ENCODE measurements at regions not wholly inside any gene's neighbourhood (a gene's known extent, or its start where the extent isn't known, plus 50 kb on each side); places are given as distances from the start of the nearest gene placed in this dataset.

DNA sequence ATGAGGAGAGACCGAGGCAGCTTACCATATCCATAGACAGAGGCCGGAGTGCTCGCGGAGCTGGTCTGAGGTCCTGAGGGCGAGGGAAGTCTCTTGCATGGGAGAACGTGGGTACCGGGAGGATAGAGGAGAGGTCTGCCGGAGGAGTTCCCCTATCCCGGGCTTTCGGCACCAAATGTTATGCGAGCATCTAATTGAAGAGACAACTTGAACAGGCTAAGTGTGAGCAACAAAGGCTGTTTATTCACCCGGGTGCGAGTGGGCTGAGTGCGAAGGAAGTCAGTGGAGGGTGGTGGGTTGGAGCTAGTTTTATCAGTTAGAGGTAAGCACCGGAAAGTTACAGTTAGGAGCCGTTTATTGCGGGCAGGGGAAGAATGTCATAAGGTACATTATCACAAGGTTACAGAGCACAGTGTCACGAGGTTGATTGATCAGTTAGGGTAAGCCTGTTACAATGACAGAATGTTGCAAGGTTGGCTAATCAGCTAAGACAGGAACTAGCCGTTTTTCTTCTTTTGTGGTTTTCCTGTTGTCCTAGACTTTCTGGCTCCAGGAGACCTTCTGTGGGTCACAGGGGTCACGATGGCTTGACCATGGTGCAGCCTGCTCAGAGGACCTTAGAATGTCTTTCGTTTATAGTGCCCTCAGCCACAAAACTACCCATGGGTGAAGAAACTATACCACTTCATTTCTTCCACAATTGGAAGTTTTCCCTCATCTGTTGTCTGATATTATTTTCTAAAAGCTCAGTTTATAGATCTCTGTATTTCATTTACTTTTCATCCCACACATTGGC lies 746.0 kb upstream of the ADGRB3 start:
- Mint-ChIP-seq H3K9me3 (peaks cover 15% of the 10 kb centered on the region), H3K4me3 (no peak overlapping the region), H3K27me3 (no peaks in the 10 kb centered on the region), H3K4me1 (no peaks in the 10 kb centered on the region), H3K36me3 (ENCODE audit: low read depth) (no peaks in the 10 kb centered on the region), H3K27ac (no peak overlapping the region)
- POLR2A ChIA-PET, result no interaction called here
- CTCF ChIA-PET, result no interaction called here
- no peak for DNase-seq

DNA sequence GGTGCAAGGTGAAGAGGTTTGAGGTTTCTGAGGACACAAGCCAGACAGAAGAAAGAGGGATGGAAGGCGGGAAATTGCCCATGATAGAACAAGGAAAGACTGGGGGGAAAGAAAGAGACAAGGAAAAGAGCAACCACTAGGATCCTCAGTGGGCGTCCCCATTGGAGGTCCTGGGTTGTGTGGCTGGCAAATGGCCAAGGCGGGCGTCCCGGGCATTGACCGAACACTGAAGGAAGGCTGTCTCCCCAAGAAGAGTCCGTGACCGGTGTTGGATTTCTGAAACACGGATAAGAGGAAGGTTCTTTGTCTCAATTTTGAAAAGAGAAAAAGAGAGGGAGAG lies 746.6 kb upstream of the ADGRB3 start:
- DNase-seq, result no peak
- ChIA-PET POLR2A (no interaction called here), CTCF (no interaction called here)
- Mint-ChIP-seq H3K4me3 (no peak overlapping the region), H3K36me3 (ENCODE audit: low read depth) (no peaks in the 10 kb centered on the region), H3K4me1 (no peaks in the 10 kb centered on the region), H3K27me3 (no peaks in the 10 kb centered on the region), H3K27ac (no peak overlapping the region), H3K9me3 (peaks cover 15% of the 10 kb centered on the region)

DNA sequence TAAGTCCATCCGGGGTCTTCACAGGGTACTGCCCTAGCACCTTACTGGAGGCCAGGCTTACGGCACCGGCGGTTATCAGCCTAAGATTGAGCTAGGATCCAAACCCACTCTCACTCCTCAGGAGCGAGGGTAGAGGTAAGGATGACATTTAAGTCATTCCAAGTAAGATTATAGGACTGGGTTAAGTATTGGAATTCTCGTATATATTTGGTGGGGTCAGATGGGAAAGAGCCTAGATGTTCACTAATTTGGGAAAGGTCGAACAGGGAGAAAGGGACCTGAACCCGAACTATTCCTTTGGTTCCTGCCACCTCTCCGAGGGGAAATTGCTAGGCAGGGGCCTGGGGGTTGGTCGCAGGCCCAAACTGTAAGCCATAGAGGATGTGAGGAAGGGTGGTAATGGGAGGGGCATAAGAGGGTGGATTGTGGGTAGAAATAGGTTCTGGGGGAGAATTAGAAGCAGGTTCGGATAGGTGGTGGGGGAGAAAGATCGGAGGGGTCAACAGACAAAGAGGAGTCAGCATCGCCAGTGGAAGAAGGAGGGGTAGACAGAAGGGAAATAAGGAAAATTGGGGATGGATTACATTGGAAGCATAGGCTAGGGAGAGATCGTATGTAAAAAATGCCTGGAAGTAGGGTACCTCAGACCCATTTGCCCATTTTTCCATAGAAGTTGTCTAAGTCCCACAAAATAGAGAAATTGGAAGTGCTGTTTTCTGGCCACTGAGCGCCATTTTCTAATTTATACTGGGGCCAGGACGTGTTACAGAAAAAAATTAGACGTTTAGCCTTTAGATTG lies 747.1 kb upstream of the ADGRB3 start:
- Mint-ChIP-seq H3K9me3 (peaks cover 15% of the 10 kb centered on the region), H3K27ac (no peak overlapping the region), H3K4me1 (no peaks in the 10 kb centered on the region), H3K4me3 (no peak overlapping the region), H3K36me3 (ENCODE audit: low read depth) (no peaks in the 10 kb centered on the region), H3K27me3 (no peaks in the 10 kb centered on the region)
- ChIA-PET POLR2A (no interaction called here), CTCF (interaction anchor here (0.8 kb wide), 1 partner anchor 11 kb away, joined by 3 read pairs; no protein-coding TSS in a partner anchor)
- no peak for DNase-seq

DNA sequence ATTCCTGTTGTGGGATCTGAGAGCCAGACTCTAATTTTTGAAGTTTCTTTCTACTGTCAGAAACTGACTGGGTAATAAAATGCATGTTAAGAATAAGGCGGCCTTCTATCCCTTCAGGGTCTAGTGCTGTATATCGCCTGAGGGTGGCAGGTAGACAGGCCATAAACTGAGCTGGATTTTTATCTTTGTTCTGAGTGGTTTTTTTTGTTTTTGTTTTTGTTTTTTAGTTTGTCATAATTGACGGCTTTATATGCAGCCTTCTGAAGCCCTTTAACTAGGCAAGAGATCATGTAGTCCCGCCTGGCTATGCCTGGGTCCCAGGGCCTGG lies 747.7 kb upstream of the ADGRB3 start:
- no peaks in the 10 kb centered on the region for H3K4me1 Mint-ChIP-seq
- CTCF ChIA-PET, result interaction anchor here (0.8 kb wide), 1 partner anchor 11 kb away, joined by 3 read pairs; no protein-coding TSS in a partner anchor
- no peak overlapping the region for H3K4me3 Mint-ChIP-seq
- DNase-seq, result no peak
- no peaks in the 10 kb centered on the region for H3K27me3 Mint-ChIP-seq
- H3K9me3 Mint-ChIP-seq, result peaks cover 15% of the 10 kb centered on the region
- POLR2A ChIA-PET, result no interaction called here
- no peak overlapping the region for H3K27ac Mint-ChIP-seq
- H3K36me3 Mint-ChIP-seq (ENCODE audit: low read depth), result no peaks in the 10 kb centered on the region

DNA sequence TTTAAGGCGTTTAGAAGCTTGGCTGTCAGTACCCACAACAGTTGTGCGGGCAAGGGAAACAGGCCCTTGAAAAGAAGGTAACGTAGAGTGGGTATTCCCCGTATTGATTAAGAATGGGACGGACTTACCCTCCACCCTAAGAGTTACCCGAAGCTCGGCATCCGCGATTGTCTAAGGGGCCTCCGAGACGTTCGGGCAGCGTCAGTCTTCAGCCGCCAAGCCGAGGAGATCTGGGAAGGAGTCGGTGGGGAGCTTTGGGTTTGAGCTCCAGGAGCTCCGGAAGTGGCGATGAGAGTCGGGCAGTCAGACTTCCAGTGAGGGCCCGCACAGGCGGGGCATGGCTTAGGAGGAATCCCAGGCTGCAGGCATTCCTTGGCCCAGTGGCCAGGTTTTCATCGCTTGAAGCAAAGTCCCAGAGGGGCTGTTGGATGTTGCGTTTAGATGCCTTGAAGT lies 748.2 kb upstream of the ADGRB3 start:
- POLR2A ChIA-PET, result no interaction called here
- no peaks in the 10 kb centered on the region for H3K4me1 Mint-ChIP-seq
- no peak overlapping the region for H3K4me3 Mint-ChIP-seq
- no peaks in the 10 kb centered on the region for H3K27me3 Mint-ChIP-seq
- no peaks in the 10 kb centered on the region for H3K36me3 Mint-ChIP-seq (ENCODE audit: low read depth)
- H3K9me3 Mint-ChIP-seq, result peaks cover 15% of the 10 kb centered on the region
- DNase-seq, result no peak
- CTCF ChIA-PET, result no interaction called here
- no peak overlapping the region for H3K27ac Mint-ChIP-seq

DNA sequence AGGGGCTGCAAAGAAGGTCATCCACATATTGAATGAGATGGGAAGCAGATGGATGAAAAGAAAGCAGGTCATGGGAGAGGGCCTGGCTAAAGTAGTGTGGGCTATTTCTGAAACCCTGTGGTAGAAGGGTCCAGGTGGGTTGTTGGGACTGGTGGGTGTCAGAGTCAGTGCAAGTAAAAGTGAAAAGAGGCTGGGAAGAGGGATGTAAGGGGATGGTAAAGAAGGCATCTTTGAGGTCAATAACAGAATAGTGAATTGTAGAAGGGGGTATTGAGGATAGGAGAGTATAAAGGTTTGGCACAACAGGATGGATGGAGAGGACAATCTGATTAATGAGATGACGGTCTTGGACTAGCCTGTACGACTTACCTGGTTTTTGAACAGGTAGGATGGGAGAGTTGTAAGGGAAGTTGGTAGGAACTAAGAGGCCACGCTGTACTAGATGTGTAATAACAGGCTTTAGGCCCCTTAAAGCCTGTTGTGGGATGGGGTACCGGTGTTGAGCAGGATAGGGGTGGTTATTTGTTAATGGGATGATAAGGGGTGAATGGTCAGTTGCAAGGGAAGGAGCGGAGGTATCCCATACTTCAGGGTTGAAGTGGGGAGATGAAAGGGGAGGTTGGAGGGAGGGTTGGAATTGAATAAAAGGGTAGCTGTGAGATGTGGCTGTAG lies 748.9 kb upstream of the ADGRB3 start:
- DNase-seq, result no peak
- Mint-ChIP-seq H3K27ac (no peak overlapping the region), H3K36me3 (ENCODE audit: low read depth) (no peaks in the 10 kb centered on the region), H3K9me3 (peaks cover 15% of the 10 kb centered on the region), H3K4me1 (no peaks in the 10 kb centered on the region), H3K27me3 (no peaks in the 10 kb centered on the region), H3K4me3 (no peak overlapping the region)
- CTCF ChIA-PET, result no interaction called here
- POLR2A ChIA-PET, result no interaction called here

DNA sequence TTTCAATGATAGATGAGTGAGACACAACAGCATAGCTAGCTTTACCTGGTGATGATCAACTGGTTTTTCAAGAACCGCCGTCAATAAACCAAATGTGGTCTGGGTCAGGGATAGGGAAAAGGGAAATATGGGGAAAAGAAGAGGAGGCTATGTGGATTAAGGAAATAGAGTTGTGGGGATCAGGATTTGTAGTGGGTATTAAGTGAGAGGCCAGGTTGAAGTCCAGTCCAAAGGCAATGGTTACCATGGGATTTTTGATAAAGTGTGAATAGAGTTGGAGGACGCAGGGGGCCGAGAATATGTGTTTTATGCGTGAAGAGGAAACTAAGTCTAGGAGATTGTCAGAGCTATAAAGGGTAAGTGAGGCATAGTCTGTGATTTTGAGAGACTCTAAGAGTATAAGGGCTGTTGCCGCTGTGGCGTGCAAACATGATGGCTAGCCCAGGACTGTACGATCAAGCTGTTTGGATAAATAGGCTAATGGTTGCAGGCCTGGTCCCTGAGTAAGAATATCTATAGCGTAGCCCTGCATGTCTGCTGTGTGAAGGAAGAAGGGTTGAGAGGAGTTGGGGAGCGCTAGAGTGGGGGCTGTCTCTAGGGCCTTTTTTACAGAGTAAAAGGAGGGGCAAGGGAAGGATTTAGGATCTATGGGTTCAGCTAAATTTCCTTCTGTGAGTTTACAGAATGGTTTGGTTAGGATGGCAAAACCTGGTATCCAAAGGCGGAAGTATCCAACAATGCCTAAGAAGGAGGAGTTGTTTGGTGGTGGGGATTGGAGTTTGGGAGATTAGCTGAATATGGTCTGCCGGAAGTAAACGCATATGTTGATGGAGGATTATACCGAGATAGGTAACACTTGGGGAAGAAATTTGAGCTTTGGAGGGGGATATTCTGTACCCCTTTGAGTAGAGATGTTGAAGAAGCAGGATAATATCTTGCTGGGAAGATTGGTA lies 749.7 kb upstream of the ADGRB3 start:
- Mint-ChIP-seq H3K27me3 (no peaks in the 10 kb centered on the region), H3K36me3 (ENCODE audit: low read depth) (no peaks in the 10 kb centered on the region), H3K27ac (no peak overlapping the region), H3K9me3 (peaks cover 15% of the 10 kb centered on the region), H3K4me1 (no peaks in the 10 kb centered on the region), H3K4me3 (no peak overlapping the region)
- ChIA-PET POLR2A (no interaction called here), CTCF (no interaction called here)
- DNase-seq, result no peak

DNA sequence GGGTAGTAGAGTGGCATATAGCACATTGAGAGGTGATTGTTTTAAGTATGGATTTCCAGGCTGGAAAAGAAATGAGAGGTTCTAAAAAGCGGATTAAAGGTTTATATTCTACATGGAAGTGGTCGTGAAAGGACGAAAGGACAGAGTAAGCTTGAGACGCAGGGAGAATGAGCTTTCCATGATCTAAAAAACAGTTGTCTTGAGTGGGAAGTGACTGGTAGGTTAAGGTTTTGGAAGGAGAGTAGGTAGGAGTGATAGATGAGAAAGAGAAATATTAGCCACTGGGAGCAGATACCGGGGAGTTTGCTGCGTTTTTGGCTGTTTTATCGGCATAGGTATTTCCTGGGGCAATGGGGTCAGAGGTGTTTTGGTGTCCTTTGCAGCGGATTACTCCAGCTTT lies 750.6 kb upstream of the ADGRB3 start:
- ChIA-PET POLR2A (no interaction called here), CTCF (no interaction called here)
- Mint-ChIP-seq H3K36me3 (ENCODE audit: low read depth) (no peaks in the 10 kb centered on the region), H3K9me3 (peaks cover 15% of the 10 kb centered on the region), H3K4me3 (no peak overlapping the region), H3K4me1 (no peaks in the 10 kb centered on the region), H3K27ac (no peak overlapping the region), H3K27me3 (no peaks in the 10 kb centered on the region)
- no peak for DNase-seq

DNA sequence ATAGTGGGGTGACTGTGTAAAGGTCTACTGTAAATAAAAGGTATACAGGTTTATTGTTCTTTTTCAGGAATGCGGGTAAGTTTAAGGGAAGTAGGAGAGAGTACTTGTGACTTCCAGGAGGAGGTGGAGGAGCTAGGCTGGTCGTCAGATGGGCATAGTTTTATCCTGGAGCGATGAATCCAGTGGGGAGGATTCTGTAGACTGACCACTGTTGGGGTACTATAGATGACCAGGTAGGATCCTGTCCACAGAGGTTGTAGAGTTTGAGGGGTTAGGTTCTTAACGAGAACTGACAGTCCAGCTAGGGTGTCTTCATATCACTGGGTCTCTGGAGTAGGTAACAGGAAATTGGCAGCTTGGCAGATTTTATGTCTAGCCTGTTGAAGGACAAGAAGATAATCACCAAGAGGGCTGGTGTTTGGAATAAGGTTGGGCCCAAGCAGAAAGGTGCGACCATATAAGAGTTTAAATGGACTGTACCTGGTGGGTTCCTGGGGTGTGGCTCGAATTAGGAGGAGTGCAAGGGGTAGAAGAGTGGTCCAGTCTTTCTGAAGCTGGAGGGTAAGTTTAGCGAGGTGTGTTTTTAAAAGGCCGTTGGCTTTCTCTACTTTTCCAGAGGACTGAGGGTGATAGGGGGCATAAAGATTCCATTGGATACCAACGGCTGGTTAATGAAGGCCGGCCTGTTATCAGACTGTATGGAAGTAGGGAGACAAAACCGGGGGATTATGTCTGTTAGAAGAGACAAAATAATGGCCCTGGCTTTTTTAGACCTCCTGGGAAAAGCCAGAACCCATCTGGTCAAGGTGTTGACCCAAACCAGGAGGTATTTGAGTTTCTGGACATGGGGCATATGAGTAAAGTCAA lies 751.3 kb upstream of the ADGRB3 start:
- H3K4me1 Mint-ChIP-seq, result no peaks in the 10 kb centered on the region
- no peak overlapping the region for H3K4me3 Mint-ChIP-seq
- H3K36me3 Mint-ChIP-seq (ENCODE audit: low read depth), result no peaks in the 10 kb centered on the region
- H3K27me3 Mint-ChIP-seq, result no peaks in the 10 kb centered on the region
- H3K9me3 Mint-ChIP-seq, result peaks cover 15% of the 10 kb centered on the region
- no peak for DNase-seq
- ChIA-PET CTCF (no interaction called here), POLR2A (no interaction called here)
- no peak overlapping the region for H3K27ac Mint-ChIP-seq

DNA sequence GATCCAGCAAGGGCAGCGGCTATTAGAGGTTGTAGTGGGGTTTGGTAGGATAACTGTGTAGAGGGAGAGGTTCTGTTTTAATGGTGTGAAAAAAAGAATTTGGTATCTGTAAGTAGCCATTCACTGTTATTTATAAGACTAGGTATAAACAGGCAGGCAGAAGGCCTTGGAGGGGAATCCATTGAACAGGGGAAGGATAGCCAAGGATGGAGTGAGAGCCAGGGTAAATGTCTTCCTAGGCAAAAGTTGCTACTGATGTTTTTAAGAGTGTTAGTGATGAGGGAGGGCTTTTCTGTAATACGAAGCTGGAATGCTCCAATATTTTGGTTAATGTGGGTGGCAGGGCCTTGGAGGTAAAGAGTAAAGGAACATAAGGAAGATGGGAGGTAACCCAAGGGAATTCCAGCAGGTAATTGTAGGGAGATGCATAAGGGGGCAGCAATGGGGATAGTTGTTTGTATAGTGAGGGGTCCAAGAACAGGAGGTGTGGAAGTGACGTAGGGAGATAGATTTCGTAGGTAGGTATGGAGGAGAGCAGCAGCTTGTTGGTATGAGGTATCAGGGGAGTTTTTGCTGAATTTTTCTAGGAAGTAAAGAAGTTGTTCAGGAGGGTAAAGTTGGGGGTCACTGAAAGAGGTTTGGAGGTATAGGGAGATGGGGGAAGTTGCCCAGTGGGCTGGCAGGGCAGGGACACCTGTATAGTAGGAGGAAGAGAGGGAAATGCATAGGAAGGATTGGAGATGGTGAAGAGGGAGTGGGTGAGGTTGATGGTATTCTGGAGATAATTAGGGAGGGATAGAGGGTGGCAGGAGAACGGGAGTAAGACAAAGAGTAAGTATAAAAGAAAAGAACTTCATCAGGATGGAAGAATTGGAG lies 752.4 kb upstream of the ADGRB3 start:
- H3K9me3 Mint-ChIP-seq, result peaks cover 5% of the 10 kb centered on the region
- CTCF ChIA-PET, result no interaction called here
- H3K27ac Mint-ChIP-seq, result no peak overlapping the region
- H3K27me3 Mint-ChIP-seq, result no peaks in the 10 kb centered on the region
- no peak for DNase-seq
- H3K4me3 Mint-ChIP-seq, result no peak overlapping the region
- no peaks in the 10 kb centered on the region for H3K4me1 Mint-ChIP-seq
- H3K36me3 Mint-ChIP-seq (ENCODE audit: low read depth), result no peaks in the 10 kb centered on the region
- POLR2A ChIA-PET, result no interaction called here

DNA sequence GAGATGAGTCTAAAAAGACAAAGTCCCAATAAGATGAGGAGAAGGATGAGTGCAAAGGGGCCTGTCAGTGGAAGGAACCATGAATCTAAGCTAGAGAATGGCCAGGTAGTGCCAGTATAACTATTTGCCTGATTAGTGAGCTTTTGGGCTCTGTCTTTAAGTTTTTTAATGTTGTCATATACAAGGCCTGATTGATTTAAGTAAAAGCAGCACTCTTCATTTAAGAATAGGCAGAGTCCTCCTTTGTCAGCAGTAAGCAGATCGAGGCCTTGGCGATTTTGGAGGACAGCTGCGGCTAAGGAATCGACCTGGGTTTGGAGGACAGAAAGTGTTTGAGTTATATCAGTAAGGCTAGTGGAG lies 753.4 kb upstream of the ADGRB3 start:
- Mint-ChIP-seq H3K27ac (no peak overlapping the region), H3K27me3 (no peaks in the 10 kb centered on the region), H3K36me3 (ENCODE audit: low read depth) (no peaks in the 10 kb centered on the region), H3K4me3 (no peak overlapping the region), H3K9me3 (no peaks in the 10 kb centered on the region), H3K4me1 (no peaks in the 10 kb centered on the region)
- ChIA-PET POLR2A (no interaction called here), CTCF (no interaction called here)
- DNase-seq, result no peak
